ENCODE measurements at regions not wholly inside any gene's neighbourhood (a gene's known extent, or its start where the extent isn't known, plus 50 kb on each side); places are given as distances from the start of the nearest gene placed in this dataset.

DNA sequence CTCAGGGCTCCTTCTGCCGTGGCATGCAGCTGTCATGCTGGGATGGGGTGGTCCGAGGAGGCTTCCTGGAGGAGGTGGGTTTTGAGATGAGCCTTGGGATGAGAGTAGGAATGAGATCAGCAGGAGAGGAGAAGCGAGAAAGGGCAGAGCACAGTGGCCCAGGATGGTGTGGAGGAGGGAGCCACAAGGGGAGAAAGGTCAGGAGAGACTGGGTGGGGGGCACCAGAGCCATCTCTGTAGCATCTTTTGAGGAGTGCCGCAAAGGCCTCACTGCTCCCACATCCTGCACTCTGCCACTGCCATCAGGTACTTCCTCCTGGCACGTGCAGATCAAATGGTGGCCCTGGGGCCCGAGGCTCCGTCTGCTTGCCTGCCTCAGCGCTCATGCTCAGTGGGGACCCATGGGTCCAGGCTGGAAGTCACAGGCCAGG is 150.2 kb downstream of the MACROH2A1 start:
- DNase-seq (ENCODE audit: low spot score) = no peak

DNA sequence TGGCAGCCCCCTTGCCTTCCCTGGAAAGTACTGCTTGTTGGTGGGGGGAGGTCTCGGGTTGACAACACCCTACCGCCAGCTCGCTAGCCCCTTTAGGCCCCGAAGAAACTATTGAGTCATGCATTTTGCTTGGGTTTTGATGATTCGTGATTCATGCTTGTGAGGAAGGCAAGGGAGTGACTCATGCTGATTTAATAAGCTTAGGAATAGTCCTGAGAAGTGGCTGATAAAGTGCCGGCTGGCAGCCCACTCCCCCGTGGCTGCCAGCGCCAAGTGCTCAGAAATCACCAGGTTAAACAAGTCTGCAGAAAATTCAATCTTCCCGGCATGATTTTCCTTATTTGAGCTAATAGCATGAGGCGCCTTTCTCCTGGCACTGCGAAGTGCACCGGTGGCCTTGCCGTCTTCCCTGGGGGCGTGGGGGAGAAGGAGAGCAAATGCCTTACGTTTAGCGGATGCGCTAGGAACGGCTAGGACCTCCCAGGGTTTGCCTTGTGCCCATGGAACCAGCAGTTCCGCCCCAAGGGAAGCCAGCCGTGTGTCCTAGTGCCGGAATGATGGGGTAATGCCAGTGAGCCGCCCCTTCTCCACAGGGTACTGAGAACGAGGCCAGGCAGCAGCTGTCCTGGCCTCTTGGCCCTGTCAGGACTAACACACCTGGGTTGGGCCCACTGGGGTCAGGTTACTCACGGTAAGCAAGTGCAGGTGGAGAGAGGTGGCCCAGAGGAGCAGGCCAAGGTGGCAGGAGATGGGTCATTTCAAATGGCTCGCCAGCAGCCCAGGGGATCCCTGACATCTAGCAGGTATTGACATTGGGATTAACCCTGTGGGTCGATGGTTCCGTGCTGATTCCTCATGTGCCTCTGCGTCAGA is 151.9 kb downstream of the MACROH2A1 start:
- no peak for DNase-seq (ENCODE audit: low spot score)

DNA sequence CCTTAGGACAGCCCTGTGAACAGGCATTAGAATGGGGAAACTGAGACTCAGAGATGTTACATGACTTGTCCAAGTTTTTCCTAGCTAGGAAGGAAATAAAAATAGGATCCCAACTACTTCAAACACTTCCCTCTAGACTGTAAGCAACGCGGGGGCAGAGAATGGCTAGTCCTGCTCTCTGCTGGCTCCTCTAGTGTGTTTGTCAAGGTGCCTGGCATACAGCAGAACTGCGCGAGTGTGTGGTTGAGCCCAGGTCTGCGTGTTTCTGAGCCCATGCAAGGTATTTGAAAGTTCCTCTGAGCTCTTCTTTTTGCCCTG is 152.5 kb downstream of the MACROH2A1 start:
- no peak for DNase-seq (ENCODE audit: low spot score)

DNA sequence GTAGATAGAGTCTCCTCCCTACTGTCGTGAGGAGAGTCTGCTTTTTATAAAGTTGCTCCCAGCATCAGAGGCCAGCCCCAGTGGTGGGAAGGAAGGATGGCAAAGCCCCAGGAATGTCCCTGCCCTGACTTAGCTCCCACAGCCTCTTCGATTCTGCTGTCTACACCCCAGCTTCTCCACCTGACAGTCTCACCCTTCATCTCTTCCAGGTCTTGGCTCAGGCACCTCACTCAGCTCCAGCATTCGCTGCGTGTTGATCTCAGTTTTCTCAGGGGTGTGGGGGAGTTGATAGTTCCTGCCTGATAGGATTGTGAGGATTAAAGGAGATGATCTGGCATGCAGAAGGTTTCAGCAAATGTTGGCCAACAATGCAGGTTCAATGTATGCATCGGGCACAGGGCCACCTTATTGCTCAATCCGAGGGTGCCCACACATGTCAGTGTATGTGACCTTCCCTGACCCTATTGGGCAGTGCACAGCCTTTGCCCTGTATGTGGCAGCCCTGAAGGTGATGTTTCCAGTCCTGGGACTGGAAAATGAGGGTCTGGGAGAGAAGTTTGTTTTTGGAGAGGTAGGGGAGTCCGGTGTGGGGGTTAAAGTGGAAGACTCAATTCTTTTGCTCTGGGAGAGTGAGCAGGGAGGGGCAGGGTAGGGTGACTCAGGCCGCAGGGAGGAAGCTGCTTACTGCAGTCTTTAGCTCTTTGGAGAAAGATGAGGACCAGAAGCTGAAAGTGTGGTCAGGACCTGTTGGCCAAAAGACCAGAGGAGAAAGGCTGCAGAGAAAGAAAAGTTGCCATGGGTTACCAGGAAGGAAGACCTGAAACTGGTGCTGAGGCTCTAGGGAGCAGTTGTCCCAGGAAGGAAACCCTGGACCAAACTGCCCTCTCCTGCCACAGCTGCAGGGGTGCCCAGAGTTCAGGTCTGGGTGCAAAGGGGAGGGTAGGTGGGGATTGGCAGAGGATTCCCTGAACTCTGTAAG is 153.2 kb downstream of the MACROH2A1 start:
- no peak for DNase-seq (ENCODE audit: low spot score)

DNA sequence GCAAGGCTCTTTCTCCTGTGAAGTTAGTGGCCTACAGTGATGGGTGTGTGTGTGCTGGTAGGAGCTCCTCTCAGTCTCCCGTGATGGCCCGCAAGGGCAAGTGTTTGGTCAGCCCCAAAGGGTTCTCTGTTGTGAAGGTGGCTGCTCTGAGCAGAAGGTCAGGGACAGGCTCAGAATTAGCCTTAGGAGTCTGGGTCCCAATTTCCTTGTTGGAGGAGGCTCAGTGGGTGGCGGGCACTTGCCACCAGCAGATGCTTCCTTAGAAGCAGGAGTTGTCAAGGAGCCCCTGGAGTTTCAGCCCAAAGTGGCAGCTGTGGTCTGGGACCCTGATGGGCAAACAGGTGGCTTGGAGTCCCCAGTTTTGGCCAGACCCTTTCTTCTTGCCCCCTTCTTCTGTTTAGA is 154.4 kb downstream of the MACROH2A1 start:
- DNase-seq (ENCODE audit: low spot score) = no peak

DNA sequence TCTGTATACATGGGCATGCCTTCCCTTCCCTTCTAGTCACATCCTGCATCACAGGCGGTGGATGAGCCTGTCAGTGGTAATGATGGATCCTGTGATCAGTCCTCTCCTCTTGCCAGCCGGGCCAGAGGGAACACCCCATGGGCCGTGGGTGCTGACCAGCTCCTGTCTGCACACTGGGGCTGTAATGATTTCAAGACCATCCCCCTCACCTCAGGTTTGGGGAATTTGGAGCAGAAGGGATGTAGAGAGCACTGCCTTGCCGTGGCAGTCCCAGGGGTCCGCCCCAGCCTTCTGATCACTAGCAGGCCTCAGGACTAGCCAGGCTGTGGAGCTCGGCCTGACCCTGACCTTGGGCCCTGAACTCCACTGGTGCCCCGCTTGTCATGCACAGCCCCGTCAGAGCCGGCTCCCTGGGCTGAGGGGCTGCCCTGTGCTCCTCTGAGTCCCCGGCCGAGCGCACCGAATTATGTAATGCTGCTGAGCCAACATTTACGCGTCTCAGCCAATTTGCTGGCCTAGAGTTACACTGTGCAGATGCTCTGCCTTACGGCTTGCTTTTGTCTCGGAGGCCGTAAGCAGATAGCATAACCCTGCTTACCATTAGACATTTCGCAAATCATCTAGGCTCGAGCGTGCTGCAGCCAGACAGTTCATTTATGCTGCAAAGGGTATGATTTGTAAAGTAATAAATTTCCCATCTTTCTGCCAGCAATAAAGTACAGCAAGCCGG is 155.3 kb downstream of the MACROH2A1 start:
- no peak for DNase-seq (ENCODE audit: low spot score)

DNA sequence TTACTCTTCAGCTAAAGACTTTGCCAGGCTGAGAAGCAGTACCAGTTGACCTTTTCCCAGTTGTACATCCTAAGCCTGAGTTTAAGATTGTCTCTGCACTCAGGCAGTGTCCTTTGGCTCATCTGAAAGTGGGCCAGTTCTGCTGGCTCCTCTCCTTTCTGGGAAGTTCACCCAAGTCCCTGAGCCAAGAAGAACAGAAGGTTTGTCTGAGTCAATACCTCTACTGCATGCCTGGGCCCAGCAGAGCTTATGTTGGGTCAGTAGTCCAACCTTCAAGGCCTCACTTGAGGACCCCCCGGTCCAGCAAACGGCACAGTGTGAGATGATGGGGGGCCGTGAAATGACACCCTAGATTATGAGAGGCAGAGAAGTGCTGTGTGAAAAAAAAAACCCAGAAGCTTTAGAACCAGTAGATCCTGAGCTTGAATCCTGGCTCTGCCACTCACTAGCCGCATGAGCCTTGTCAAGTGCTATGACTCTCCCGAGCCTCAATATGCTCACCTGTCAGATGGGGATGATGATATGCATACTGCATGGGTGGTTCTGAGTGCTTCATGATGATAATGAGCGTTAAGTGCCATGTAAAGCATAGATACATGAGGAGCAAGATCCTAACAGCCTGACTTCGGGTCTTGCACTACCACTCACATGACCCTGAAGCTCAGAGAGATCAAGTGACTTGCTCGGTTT is 156.0 kb downstream of the MACROH2A1 start:
- DNase-seq (ENCODE audit: low spot score) = no peak

DNA sequence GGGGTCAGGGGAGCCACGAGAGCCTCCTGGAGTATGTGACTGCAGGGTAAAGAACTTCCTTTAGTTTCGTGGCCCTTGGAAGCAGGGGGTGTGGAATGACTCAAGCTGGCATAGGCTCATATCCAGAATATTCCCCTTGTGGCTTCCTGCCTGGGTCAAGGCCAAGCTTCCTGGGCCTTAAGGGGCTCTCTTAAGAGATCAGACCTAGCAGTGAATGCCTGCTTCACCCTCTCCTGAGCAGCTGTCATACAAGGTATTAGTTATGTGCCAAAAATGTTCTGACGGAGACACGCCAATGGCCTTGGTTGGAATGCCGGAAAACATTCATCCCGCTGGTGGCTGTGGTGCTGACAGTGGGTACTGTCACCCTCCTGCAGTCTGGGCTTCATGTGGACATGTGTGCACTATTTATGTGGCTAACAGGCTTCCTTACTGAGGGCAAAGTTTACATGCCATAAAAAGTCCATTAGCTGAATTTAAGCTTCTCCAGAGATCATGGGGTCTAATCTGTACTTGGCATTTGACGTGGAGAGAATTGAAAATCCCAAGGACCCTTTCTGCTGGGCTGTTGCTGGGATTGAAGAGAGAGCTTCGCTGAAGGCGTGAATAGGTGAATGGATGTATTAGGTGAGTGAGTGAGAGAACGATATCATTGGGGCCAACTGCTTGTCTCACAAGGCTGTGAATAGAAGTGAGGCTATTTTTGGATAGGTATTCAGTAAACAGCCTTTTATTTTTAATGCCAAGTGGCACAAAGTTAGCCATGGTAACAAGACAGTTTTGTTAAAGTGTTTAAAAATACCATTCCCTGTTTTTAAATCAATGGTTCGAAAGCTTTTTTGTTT is 156.8 kb downstream of the MACROH2A1 start:
- DNase-seq (ENCODE audit: low spot score) = no peak

DNA sequence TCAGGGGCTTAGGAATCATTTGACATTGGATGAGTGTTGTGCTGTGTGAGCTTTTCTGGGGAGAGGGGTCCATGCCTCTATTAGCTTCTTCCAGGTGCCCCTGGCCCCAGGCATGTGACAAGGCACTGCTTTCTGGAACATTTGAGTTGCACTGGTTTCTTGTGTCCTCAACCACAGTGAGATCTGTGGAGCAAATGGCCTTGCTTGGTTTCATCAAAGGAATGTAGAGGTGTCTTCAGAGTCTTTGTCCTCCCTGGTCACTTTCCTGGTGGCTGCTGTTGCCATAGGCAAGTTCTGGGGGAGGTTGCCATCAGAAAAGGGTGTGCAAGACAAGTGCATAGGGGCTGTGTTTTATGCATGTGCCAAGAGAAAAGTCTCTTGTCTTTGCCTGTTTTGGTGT is 157.5 kb downstream of the MACROH2A1 start:
- DNase-seq (ENCODE audit: low spot score) = no peak

DNA sequence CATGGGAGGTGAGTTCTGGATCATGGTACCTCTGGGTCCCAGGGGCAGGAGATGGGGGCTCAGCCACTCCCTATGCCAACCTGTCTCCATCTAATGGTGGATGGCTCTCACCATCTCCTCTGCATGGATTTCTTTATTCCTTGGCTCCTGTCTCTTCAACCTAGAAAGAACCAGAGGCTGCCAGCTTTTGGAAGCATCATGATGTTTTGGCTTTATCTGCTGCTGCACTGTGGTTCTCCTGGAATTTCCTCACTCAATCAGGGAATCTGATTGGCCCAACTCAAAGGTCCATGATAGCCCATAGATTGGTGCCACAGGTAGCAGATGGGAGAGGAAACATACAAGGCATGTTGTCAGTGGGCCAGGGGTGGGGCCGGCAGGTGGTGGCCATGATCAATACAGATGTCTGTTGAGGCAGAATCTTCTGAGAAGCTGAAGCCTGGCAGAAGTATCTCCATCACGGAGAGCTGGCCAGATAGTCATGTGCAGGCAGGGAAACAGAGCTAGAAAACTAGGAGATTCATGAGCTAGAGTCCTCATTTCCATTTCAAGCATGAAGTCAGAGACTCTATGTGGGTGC is 158.2 kb downstream of the MACROH2A1 start:
- DNase-seq (ENCODE audit: low spot score) = no peak

DNA sequence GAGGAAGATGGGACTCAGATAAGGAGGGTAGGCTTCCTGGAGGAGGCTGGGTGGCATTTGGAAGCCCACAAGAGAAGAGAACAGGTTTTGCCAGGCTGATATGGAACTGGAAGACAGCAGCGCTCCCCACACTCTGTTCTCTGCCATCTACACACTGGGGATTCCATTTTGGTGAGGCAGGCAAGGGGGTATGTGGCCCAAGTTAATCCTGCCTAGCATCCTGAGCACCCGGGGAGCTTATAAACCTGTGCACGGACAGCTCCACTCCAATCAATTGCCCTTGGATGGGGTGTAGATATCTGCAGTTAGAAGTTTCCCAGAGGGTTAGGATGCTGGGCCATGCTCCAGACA is 158.8 kb downstream of the MACROH2A1 start:
- no peak for DNase-seq (ENCODE audit: low spot score)

DNA sequence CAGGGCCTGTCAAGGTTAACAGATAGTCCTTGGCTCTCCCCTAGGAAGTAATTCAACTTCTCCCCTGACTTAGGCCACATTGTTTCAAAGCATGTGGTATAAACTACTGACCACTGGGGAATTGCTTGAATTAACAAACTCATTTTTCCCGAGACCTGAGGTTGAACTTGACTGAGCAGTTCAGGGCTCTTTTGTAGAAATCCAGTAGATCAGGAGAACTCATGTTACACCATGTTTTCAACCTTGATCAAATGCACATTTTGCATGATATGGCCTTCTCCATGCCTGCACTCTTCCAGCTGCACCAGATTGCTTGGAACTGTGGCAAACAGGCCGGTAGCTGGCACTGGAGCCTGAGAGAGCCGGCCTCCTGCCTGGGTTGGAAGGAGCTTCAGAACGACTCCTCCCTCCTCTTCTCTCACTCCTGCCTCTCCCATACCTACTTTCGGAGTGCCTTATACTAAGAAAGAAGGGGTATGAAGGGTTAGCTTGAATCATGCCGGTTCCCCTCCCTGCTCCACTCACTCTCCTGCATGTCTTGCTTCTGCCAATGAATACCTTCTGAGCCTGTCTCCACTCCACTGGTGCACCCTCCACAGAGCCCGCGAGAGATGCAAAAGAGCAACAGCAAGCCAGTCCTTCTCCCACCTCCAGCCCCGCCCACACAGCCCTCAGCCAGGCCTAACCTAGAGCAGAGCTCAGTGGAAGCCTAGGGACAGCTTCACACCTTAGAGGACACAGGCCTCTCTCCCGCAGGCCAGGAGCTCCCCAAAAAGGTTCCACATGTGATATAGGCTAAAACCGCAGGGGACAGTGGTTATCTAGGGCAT is 159.4 kb downstream of the MACROH2A1 start:
- no peak for DNase-seq (ENCODE audit: low spot score)

DNA sequence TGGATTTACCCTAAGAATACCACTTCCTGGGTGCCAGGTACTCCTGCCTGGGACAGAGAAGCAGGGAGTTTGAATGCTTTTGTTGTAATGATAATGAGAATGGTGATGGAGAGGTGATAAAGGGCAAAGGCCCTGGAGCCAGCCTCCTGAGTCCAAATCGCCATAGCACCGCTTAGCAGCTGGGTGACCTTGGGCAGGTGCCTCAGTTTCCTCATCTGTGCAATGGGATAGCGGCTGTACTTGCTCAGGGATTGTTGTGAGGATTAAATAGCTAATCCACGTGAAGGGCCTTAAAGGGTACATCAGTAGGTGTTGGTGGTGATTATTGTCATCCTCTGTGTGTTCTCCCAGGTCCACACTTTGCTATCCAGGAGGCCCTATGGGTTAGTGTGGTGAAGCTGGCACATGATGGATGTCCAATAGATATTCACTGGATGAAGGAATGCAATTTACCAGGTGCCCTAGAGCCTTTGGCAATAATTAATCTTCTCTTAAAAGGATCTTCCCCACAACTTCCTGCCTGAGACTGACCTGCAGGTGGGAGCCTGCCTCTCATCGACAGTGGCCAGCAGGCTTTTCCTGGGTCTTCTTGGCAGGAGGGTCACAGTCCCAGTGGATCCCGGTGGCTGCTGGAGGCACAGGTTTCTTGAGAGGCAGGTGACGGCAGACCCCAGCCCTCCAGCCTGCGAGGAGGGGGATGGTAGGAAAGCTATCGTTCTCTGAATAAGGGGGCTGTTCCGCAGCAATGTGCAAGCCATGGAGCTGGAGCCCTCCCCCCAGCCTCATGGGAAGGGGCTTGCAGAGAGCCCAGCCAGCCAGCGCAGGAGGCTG is 160.2 kb downstream of the MACROH2A1 start:
- no peak for DNase-seq (ENCODE audit: low spot score)

DNA sequence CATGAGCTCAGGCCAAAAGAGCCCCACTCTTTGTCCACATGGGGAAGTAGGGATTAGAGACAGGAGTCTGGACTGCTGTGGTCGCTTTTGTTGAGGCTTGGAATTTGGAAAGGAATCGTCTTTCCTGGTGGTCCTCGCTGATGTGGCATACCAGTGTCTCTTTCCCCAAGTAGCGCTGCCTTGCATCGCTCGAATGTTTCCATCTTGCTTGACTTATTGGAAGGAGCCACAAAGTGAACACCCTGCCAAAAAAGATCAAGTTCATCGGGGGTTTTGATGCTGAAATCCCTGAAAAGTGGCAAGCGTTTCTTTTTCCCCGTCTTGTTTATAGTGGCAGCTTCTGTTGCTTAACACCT is 161.3 kb downstream of the MACROH2A1 start:
- DNase-seq (ENCODE audit: low spot score) = no peak

DNA sequence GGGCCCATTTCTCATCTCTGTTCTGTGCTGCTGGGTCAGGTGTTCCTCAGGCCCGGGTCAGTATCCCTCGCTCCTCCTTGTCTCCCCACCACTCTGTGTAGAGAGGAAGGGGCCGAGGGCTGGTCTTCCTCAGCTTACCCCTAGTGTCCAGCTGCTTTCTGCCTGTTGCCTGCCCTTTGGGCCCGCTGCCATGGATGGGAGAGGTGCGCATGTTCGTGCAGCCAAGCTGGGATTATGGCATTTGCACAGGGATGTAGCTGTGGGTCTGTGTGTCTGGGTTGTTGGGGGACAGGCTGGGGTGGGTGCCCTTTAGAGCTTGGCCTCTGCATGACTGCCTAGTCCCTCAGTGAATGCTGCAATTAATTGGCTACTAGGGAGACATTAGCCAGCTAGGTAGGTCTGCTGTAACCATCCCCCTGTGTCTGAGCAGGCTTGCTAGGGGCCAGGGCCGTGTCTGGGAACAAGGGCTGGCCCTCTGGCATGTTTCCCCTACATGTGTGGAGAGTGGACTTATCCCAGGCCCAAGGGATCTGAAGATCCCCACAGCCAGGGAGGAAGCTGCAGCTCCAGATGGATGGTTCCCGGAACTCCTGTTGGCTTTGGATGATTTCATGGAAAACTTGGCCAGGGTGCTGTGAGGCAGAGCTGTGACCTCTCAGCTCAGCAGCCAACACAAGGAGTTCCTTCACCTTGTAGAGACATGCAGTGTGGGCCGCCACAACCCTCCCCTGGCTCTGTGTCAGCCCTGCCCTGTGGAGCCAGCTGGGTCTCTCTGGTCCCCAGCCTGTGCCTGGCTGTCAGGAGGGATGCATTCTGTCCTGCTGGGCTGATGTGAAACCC is 161.9 kb downstream of the MACROH2A1 start:
- DNase-seq (ENCODE audit: low spot score) = no peak

DNA sequence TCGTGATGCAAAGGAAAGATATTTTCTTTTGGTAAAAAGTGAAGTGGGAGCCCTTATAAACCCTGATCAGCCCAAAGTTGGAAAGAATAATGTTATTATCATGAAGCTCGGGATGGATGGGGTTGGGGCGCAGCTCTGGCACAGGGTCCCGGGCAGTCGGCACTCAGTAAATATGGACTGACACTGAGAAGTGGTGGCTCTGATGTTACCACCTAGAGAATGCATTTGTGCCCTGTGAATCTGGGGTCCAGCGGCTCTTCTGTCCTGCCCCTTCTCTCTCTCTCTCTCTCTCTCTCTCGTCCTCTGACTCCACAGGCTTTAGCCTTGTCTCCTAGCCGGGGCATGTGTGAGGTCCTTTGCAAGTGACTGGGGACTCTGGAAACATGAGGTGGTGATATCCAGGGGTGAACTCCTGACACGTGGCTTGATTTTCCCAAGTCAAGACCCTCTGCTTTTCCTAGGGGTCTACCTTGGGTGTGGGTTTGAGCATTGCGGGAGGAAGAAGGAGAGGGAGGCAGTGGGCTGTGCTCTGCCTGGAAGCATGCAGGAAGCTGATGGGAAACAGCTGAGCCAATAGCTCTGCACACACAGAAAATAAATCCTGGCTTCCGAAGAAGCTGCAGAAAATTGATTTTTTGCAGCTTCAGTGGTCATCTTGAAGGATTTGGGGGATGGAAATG is 162.7 kb downstream of the MACROH2A1 start:
- no peak for DNase-seq (ENCODE audit: low spot score)

DNA sequence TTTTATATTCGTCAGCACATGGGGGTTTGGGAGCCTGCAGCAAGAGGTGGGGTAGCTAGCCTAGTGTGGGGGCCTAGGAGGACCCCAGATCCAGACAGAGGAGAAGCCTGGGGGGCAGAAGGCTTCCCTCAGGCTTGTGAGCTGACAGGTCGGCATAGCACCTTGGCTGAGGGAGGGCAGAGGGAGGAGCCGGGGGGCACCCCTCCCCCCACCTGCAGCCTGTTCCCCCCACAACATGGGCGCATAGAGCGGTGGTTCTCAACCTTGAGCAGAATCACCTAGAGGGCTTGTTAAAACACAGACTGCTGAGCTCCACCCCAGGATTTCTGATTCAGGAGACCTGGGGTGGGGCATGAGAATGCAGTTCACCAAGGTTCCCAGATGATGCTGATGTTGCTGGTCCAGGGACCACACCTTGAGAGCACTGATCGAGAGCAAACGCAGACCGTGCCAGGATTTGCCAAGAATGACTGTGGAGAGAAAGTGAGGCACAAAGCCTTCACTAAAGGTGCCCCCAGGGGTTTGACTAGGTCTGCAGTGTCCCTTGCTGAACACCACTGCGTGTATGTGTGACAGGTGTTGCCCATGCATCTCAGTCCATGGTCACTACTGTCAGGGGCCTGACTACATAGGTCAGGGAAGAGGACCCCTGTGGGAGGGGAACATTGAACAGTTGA is 163.3 kb downstream of the MACROH2A1 start:
- no peak for DNase-seq (ENCODE audit: low spot score)

All from germinal center (tissue), 1 donor.